OCI-LY1 (cell line): ENCODE measurements at regions not wholly inside any gene's neighbourhood (a gene's known extent, or its start where the extent isn't known, plus 50 kb on each side); places are given as distances from the start of the nearest gene placed in this dataset.
"Not testable (repeated sequence)": the region's sequence is repeated elsewhere in the genome, so short reads cannot be mapped to it uniquely, and the experiment has no call there.

ENCODE experiments used
- EZH2 ChIP-seq: fragments of 200-600 bp; sonication (generic), shearing (Covaris generic); IDR thresholded peaks from 2 replicates; pipeline ENCODE4 v1.8.0; 2017; ENCODE audit warnings: borderline replicate concordance, mixed run types, mild to moderate bottlenecking, antibody characterized with exemption, low read length, moderate library complexity, mixed read lengths
- TF ChIP-seq, protein P1 (sequence below): fragments of 200-600 bp; sonication (generic), shearing (Covaris generic); IDR thresholded peaks from 2 replicates; pipeline ENCODE4 v1.5.1; 2017; ENCODE audit warnings: mild to moderate bottlenecking, antibody characterized with exemption, low read length, moderate library complexity, mixed read lengths

DNA sequence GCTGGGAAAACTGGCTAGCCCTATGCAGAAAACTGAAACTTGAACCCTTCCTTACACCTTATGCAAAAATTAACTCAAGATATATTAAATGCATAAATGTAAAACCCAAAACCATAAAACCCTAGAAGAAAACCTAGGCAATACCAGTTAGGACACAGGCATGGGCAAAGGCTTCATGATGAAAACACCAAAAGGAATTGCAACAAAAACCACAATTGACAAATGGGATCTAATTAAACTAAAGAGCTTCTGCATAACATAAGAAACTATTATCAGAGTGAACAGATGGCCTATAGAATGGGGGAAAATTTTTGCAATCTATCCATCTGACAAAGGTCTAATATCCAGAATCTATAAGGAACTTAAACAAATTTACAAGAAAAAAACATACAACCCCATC, 192.9 kb upstream of the SLC7A11 start:
- TF ChIP-seq, protein P1, sequence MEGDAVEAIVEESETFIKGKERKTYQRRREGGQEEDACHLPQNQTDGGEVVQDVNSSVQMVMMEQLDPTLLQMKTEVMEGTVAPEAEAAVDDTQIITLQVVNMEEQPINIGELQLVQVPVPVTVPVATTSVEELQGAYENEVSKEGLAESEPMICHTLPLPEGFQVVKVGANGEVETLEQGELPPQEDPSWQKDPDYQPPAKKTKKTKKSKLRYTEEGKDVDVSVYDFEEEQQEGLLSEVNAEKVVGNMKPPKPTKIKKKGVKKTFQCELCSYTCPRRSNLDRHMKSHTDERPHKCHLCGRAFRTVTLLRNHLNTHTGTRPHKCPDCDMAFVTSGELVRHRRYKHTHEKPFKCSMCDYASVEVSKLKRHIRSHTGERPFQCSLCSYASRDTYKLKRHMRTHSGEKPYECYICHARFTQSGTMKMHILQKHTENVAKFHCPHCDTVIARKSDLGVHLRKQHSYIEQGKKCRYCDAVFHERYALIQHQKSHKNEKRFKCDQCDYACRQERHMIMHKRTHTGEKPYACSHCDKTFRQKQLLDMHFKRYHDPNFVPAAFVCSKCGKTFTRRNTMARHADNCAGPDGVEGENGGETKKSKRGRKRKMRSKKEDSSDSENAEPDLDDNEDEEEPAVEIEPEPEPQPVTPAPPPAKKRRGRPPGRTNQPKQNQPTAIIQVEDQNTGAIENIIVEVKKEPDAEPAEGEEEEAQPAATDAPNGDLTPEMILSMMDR = not testable (repeated sequence)
- not testable (repeated sequence) for TF ChIP-seq EZH2
